OCI-LY3 (cell line): ENCODE measurements at regions not wholly inside any gene's neighbourhood (a gene's known extent, or its start where the extent isn't known, plus 50 kb on each side); places are given as distances from the start of the nearest gene placed in this dataset.
"Not testable (repeated sequence)": the region's sequence is repeated elsewhere in the genome, so short reads cannot be mapped to it uniquely, and the experiment has no call there.

ENCODE experiments used
- H2AFZ ChIP-seq: fragments of 200-600, 300-600 bp; shearing (Covaris generic); 2 replicates; pipeline ENCODE4 v1.6.0; 2014; ENCODE audit warnings: antibody characterized with exemption, low read depth, low read length
- H3K27ac ChIP-seq: fragments of 200-600, 300-600 bp; sonication (generic); 2 replicates; pipeline ENCODE4 v1.5.1; 2014; ENCODE audit warnings: mild to moderate bottlenecking, low read length, moderate library complexity, mixed read lengths
- H3K27me3 ChIP-seq: fragments of 200-600, 300-600 bp; sonication (generic); 2 replicates; pipeline ENCODE4 v1.6.1; 2014; ENCODE audit warnings: low read depth, low read length, mixed read lengths
- H3K36me3 ChIP-seq: fragments of 200-600, 300-600 bp; sonication (generic); replicated peaks from 2 replicates; pipeline ENCODE3; 2014; ENCODE audit warnings: low read depth, low read length, mixed read lengths
- H3K4me1 ChIP-seq: fragments of 300-600, 200-600 bp; sonication (generic); 2 replicates; pipeline ENCODE4 v1.6.1; 2014; ENCODE audit warnings: low read length, mixed read lengths
- H3K4me2 ChIP-seq: fragments of 200-600, 300-600 bp; sonication (generic); 2 replicates; pipeline ENCODE4 v1.6.1; 2014; ENCODE audit warnings: low read length, mixed read lengths
- H3K4me3 ChIP-seq: fragments of 300-600, 200-600 bp; sonication (generic); 2 replicates; pipeline ENCODE4 v1.5.1; 2014; ENCODE audit warnings: antibody characterized with exemption, mild to moderate bottlenecking, low read length, moderate library complexity
- H3K79me2 ChIP-seq: fragments of 300-600, 200-600 bp; shearing (Covaris generic); 2 replicates; pipeline ENCODE4 v1.6.1; 2014; ENCODE audit warnings: mild to moderate bottlenecking, low read length, mixed read lengths
- H3K9ac ChIP-seq: fragments of 300-600, 200-600 bp; shearing (Covaris generic); 2 replicates; pipeline ENCODE4 v1.6.0; 2014; ENCODE audit warnings: mild to moderate bottlenecking, low read length, moderate library complexity
- H3K9me3 ChIP-seq: fragments of 200-600, 300-600 bp; shearing (Covaris generic); 2 replicates; pipeline ENCODE4 v1.6.1; 2014; ENCODE audit warnings: low read length, mixed read lengths; ENCODE audit not compliant: insufficient read depth
- H4K20me1 ChIP-seq: fragments of 200-600, 300-600 bp; sonication (generic); 2 replicates; pipeline ENCODE4 v1.6.1; 2016; ENCODE audit warnings: low read length, mixed read lengths; ENCODE audit not compliant: insufficient read depth
- CTCF ChIP-seq: fragments of 200-600, 300-600 bp; sonication (generic); IDR thresholded peaks from 2 replicates; pipeline ENCODE4 v1.5.1; 2014; ENCODE audit warnings: antibody characterized with exemption, low read length, low read depth
- EZH2phosphoT487 ChIP-seq: fragments of 200-600 bp; shearing (Covaris generic); IDR thresholded peaks from 2 replicates; pipeline ENCODE4 v1.6.1; 2018; ENCODE audit warnings: antibody characterized with exemption, mixed run types, low read depth

DNA sequence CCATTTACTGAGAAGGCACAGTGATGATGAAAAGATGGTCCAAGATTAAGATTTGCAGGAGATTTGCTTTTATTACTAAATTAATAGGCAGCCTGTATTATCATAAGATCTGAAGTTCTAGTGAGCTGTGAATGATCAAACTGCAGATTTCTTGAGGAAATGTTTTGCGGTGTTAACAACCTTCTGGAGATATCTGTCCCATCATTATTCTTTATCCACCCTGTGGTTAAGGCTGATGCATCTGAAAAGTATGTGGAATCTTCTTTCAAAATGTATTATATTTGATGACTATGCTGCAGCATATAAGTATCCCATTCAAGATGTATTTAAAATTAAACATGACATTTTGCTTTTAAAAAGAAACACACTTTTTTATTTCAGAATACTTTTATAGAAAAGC is 150.3 kb downstream of the POLR1F start:
- Histone ChIP-seq H3K27ac (no peak overlapping the region), H4K20me1 (no peaks in the 10 kb centered on the region), H3K9ac (no peak overlapping the region), H3K4me2 (no peak overlapping the region), H3K79me2 (no peaks in the 10 kb centered on the region), H3K36me3 (no peaks in the 10 kb centered on the region), H3K9me3 (no peaks in the 10 kb centered on the region), H3K4me1 (peaks cover under 1% of the 10 kb centered on the region), H2AFZ (no peak overlapping the region), H3K4me3 (no peak overlapping the region), H3K27me3 (no peaks in the 10 kb centered on the region)
- TF ChIP-seq EZH2phosphoT487, result no peak
- no peak for TF ChIP-seq CTCF

GRCh38 chr7:19557726-19558465 is 150.9 kb downstream of the POLR1F start:
- Histone ChIP-seq H3K4me1 (peaks cover 7% of the 10 kb centered on the region), H3K4me2 (no peak overlapping the region), H3K9ac (no peak overlapping the region), H4K20me1 (no peaks in the 10 kb centered on the region), H3K27ac (no peak overlapping the region), H3K9me3 (no peaks in the 10 kb centered on the region), H3K36me3 (no peaks in the 10 kb centered on the region), H2AFZ (no peak overlapping the region), H3K79me2 (no peaks in the 10 kb centered on the region), H3K4me3 (no peak overlapping the region), H3K27me3 (no peaks in the 10 kb centered on the region)
- TF ChIP-seq CTCF (no peak), EZH2phosphoT487 (no peak)

- Histone ChIP-seq H3K4me2 (no peak overlapping the region), H3K79me2 (no peaks in the 10 kb centered on the region), H3K27ac (no peak overlapping the region), H3K27me3 (no peaks in the 10 kb centered on the region), H3K4me1 (peaks cover 19% of the 10 kb centered on the region), H3K4me3 (no peak overlapping the region), H4K20me1 (no peaks in the 10 kb centered on the region), H2AFZ (no peak overlapping the region), H3K36me3 (no peaks in the 10 kb centered on the region), H3K9me3 (no peaks in the 10 kb centered on the region), H3K9ac (no peak overlapping the region)
- TF ChIP-seq EZH2phosphoT487 (no peak), CTCF (no peak)
These were observed 154.3 kb downstream of the POLR1F start for GRCh38 chr7:19554581-19554980.

DNA sequence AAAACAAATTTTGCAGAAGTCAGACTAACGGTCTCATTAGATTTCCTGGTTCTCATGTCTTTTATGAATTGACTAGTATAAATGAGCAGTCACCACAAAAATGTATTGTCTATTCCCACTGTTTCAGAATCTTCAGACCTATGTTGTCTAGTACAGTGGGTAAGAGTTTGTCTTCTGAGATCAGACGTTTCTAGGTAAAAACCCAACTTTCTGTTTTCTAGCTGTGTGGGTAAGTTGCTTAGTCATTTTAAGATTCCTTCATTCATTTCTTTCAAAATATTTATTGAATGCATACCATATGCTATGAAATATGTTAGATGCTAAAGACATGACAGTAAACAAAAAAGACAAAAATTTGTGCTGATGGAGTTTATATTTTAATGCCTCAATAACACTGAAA is 156.3 kb downstream of the POLR1F start:
- Histone ChIP-seq H3K4me2 (peak overlapping the region; percentile 57), H2AFZ (no peak overlapping the region), H3K27ac (0 out of 2 replicates have a peak overlapping the region, but pooled peaks have one; percentile 6), H3K27me3 (no peaks in the 10 kb centered on the region), H3K9me3 (no peaks in the 10 kb centered on the region), H3K9ac (no peak overlapping the region), H3K36me3 (no peaks in the 10 kb centered on the region), H4K20me1 (no peaks in the 10 kb centered on the region), H3K4me3 (0 out of 2 replicates have a peak overlapping the region, but pooled peaks have one; percentile 1), H3K4me1 (peaks cover 19% of the 10 kb centered on the region), H3K79me2 (no peaks in the 10 kb centered on the region)
- TF ChIP-seq EZH2phosphoT487 (no peak), CTCF (no peak)

DNA sequence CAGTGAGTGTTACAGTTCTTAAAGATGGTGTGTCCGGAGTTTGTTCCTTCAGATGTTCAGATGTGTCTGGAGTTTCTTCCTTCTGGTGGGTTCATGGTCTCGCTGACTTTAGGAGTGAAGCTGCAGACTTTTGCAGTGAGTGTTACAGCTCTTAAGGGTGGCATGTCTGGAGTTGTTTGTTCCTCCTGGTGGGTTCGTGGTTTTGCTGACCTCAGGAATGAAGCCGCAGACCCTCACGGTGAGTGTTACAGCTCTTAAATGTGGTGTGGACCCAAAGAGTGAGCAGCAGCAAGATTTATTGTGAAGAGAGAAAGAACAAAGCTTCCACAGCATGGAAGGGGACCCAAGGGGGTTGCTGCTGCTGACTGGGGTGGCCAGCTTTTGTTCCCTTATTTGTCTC is 159.6 kb downstream of the POLR1F start:
- not testable (repeated sequence) for H3K9me3 ChIP-seq, H3K4me2 ChIP-seq, H2AFZ ChIP-seq, H3K9ac ChIP-seq, H3K27ac ChIP-seq, H3K4me3 ChIP-seq, H3K79me2 ChIP-seq, H3K27me3 ChIP-seq, H3K36me3 ChIP-seq, H4K20me1 ChIP-seq
- peaks cover 19% of the 10 kb centered on the region for H3K4me1 ChIP-seq
